Stimulated activated CD8-positive, alpha-beta memory T cell treated with anti-CD3 and anti-CD28 coated beads, Interleukin-12 subunit alpha, Interleukin-12 subunit beta, amount 100 ng/mL, for 24 hours (primary cell): ENCODE measurements at regions not wholly inside any gene's neighbourhood (a gene's known extent, or its start where the extent isn't known, plus 50 kb on each side); places are given as distances from the start of the nearest gene placed in this dataset.
"Not testable (repeated sequence)": the region's sequence is repeated elsewhere in the genome, so short reads cannot be mapped to it uniquely, and the experiment has no call there.

Experiments
- DNase-seq: peaks from one replicate; pipeline ENCODE4 v3.0.0-alpha.2; 2020; ENCODE audit errors: extremely low read depth

GRCh38 chrX:121433289-121433688 is 385.9 kb downstream of the GLUD2 start:
- no peak for DNase-seq

- DNase-seq: not testable (repeated sequence)
These were observed 390.3 kb downstream of the GLUD2 start for GRCh38 chrX:121437666-121438065.

GRCh38 chrX:121455890-121456289 is 408.5 kb downstream of the GLUD2 start:
- DNase-seq: no peak

GRCh38 chrX:121456315-121456714 is 408.9 kb downstream of the GLUD2 start:
- no peak for DNase-seq

GRCh38 chrX:121457096-121457495 is 409.7 kb downstream of the GLUD2 start:
- DNase-seq: no peak

- DNase-seq: no peak
These were observed 432.0 kb downstream of the GLUD2 start for GRCh38 chrX:121479406-121479805.

DNA sequence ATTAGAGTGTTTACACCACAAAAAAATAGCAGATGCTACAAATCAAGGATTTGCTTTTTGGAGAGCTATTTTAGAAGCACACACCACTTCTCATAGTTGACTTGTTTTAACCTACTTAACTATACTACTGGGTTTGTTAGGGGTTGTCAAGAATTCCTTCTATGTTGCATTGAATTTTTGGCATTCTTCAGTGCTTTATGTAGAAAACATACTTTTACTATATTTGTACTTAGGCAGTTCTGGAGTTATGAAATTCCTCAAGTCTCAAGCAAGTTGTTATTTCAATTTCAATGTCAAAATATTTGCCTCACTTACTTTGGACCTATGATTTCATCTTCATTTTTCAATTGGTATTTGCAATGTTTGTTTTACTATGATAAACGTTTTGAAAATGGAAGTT is 449.6 kb downstream of the GLUD2 start:
- DNase-seq: no peak

GRCh38 chrX:121504153-121504552 is 456.7 kb downstream of the GLUD2 start:
- no peak for DNase-seq

DNA sequence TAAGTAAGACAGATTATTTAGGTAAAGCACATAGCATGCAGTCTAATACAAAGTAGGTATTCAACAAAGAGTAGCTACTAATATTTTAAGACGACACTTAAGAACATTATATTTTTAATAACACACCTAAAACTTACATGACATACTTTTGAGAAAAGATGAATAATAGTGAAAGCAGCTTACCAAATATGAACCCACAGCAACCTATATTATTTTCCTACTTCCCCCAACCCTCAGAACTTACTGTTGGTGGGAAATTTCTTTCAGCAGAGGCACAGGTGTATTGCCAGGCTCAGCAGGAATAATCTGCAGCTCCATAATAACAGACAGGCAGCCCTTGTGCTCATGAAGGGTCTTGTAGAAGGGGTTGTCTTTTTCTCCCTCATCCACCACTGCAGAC is 498.9 kb downstream of the GLUD2 start:
- DNase-seq: no peak

DNA sequence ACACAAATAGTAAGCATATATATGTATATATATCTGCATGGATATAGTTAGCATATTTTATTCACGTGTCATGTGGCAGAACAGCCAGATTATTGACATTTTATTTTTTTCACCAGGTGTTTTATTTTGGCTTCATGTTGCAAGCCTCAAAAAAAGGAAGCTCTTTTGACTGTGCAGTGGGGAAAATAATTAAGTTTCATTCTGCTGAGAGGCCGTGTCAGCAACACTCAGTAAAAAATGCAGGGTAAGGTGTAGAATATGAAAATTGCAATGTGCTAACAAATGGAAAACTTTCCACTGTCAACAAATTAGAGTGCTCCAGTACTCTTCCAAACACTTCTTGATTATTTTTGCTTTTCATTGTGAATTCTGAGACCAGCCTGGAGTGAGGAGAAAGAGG is 511.5 kb downstream of the GLUD2 start:
- DNase-seq: no peak

DNA sequence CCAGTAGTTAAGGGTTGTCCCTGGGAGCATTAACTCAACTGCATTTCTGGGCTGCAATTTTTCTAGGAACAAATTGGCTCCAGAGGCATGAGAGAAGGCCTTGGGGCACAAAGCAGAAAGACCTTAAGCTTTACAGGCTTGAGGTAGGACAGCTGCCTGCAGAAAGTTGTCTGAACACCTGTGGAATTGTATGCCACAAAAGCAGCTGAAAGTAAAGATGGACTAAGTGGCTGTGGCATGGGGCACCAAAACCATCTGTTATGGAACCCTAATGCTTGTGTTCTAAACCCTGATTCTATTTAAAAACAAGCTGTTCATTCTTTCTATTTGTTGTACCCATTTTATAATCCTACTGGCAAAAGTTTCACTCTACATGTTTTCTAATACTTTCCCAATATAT is 515.2 kb downstream of the GLUD2 start:
- no peak for DNase-seq

DNA sequence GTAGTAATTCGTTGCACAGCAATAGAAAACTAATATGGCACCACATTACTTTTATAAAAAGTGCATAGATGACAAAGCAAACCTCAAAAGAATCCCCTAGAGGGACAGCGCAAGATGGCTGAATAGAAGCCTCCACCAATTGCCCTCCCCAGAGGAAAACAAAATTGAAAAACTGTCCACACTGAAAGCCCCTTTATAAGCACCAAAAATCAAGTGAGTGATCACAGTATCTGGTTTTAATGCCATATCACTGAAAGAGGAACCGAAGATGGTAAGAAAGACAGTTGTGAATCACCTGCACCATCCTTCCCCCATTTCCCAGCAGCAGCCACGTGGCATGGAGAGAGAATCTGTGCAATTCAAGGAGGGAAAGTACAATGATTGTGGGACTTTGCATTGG is 522.2 kb downstream of the GLUD2 start:
- no peak for DNase-seq

DNA sequence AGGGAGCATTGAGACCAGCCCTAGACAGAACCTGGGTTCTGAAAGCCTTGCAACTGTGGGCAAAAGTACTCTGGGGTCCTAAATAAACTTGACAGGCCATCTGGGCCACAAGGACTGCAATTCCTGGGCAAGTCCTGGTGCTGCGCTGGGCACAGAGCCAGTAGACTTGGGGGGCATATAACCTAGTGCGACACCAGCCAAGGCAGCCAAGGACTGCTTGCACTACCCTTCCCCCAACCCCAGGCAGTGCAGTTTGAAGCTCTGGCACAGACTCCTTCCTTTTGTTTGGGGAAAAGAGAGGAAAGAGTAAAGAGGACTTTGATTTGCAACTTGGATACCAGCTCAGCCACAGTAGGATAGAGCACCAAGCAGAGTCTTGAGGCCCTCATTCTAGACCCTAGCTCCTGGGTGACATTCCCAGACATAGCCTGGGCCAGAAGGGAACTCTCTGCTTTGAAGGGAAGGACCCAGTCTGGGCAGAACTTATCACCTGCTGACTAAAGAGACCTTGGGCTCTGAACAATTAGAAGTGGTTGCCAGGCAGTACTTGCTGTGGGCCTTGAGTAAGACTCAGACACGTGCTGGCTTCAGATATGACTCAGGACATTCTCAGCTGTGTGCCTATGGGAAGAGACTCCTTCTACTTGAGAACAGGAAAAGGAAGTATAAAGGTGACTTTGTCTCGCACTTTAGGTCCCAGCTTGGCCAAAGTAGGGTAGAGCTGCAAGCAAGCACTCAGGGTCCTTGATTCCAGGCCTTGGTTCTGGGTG is 522.8 kb downstream of the GLUD2 start:
- DNase-seq: no peak

DNA sequence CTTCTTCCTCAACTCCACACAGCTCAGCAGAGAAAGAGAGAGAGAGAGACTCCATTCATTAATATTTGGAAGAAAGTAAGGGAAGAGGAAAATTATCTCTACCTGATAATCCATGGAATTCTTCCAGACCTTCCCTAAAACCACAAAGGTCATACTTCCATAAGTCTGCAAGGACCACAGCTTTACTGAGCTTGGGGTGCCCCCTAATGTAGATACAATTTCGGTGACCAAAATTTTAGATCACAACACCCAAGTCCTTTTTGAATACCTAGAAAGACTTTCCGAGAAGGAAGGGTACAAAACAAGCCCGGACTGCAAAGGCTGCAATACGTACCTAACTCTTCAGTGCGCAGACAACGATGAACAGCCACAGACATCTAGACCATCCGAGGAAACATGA is 523.9 kb downstream of the GLUD2 start:
- DNase-seq: no peak

DNA sequence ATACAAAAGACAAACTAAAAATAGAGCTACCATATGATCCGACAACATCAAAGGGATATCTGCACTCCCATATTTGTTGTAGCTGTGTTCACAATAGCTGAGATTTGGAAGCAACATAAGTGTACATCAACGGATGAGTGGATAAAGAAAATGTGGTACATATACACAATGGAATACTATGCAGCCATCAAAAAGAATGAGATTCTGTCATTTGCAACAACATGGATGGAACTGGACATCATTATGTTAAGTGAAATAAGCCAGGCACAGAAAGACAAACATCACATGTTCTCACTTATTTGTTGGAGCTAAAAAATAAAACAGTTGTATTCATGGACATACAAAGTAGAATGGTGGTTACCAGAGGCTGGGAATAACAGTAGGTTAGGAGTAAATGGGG is 527.0 kb downstream of the GLUD2 start:
- not testable (repeated sequence) for DNase-seq

GRCh38 chrX:121579016-121579760 is 531.8 kb downstream of the GLUD2 start:
- no peak for DNase-seq

DNA sequence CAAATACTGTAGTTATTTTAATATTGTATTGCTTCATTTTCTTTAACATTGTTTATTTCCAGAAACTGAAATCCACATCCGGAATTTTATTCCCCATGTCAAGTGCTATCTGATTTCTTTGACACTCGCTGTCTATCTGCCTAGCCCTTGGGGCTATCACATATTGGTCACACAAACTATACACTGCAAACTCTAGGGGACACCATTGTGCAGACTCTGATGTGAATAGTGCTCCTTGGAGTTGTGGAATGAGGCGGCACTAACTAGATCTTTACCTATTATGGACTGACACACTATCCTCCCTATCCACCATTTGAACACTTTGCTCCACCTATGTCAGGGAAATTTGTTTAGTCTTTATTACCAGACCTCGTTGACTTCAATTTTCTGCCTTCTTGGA is 534.5 kb downstream of the GLUD2 start:
- DNase-seq: no peak

- DNase-seq: no peak
These were observed 538.2 kb downstream of the GLUD2 start for GRCh38 chrX:121585626-121586025.

GRCh38 chrX:121592884-121593283 is 545.5 kb downstream of the GLUD2 start:
- no peak for DNase-seq

GRCh38 chrX:121598356-121598755 is 550.9 kb downstream of the GLUD2 start:
- DNase-seq: no peak

DNA sequence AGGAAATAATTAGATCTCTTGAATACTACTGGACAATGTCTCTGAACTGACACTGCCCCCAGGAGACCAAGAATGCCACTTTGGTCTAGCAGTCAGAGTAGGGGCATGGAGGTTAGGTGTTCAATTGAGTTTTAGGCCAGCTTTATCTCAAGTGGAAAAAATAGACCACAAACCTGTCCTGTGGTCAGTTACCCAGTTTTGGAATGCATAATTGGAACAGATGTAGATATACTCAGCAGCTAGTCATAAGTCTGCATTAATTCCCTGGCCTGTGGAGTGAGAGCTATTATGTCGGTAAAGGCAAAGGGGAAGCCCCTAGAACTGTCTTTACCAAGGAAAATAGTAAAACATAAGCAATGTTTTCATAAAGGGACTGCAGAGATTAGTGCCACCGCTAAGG is 587.7 kb downstream of the GLUD2 start:
- DNase-seq: no peak

- DNase-seq: no peak
These were observed 592.4 kb downstream of the GLUD2 start for GRCh38 chrX:121639781-121640180.

DNA sequence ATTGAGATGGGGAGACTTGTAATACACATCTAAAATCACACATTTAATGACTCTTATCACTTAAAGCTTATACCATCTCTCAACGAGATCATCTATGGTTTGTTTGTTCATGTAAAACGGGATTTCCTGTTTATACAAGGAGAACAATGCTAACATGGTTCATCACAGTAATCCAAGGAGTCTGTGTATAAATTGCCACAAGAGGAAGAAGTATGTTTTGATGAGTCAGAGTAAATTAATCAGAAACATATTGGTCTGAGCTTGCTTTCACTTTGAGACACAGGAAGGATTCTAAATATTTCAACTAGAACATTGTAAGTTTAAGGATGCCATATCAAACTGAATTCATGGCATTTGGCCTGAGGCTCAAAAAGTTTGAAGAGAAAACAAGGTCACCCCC is 594.1 kb downstream of the GLUD2 start:
- no peak for DNase-seq
